Peyer's patch (tissue), 4 donors: ENCODE measurements at regions not wholly inside any gene's neighbourhood (a gene's known extent, or its start where the extent isn't known, plus 50 kb on each side); places are given as distances from the start of the nearest gene placed in this dataset.

Experiments used
- CTCF ChIP-seq, 6 experiments: fragments of 450-650 bp in 4 of 6; fragments of 200-600 bp in 2 of 6; sonication (generic) in 1 of 6; IDR thresholded peaks; one replicate each; pipeline ENCODE4 v1.5.1; 2017 to 2019; ENCODE audit warnings: antibody characterized with exemption in 6 of 6, mild to moderate bottlenecking in 3 of 6, moderate library complexity in 1 of 6
- POLR2A ChIP-seq, 2 donors: fragments of 450-650 bp; IDR thresholded peaks; one replicate each; pipeline ENCODE4 v1.5.1; 2017; ENCODE audit warnings: antibody characterized with exemption in 2 of 2, mild to moderate bottlenecking in 2 of 2, moderate library complexity in 2 of 2

GRCh38 chr1:218079347-218079746 is 205.7 kb upstream of the RRP15 start:
- TF ChIP-seq CTCF (IDR thresholded peaks at IDR 0.05) (no peak), POLR2A (IDR thresholded peaks at IDR 0.05) (no peak)
